ENCODE measurements at regions not wholly inside any gene's neighbourhood (a gene's known extent, or its start where the extent isn't known, plus 50 kb on each side); places are given as distances from the start of the nearest gene placed in this dataset.
A peak's percentile ranks its signal among the peaks of the same experiment; 100 is the strongest.

DNA sequence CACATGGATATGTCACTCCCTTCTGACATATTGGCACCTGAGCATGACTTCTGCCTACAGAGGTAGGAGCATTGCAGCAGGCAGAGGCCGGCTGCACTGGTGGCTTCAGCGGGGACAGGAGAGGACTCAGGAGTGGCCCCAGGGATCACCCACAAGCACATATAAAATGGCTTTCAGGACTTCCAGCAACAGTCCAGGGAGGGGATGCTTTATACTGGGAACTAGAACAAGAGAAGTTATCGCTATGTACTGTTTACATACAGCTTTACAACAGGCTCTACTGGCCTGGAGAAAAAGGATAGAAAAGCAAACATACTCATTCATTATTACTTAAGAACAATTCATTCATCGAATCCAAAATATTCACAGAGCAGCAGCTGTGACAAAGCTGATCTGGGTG is 337.8 kb downstream of the THBS2 start:
- TF ChIP-seq GATA3 (IDR thresholded peaks at IDR 0.05; ENCODE audit: low read depth, low read length): no peak
- TF ChIP-seq GATA2 (IDR thresholded peaks at IDR 0.05; ENCODE audit: low read depth, low read length): no peak

DNA sequence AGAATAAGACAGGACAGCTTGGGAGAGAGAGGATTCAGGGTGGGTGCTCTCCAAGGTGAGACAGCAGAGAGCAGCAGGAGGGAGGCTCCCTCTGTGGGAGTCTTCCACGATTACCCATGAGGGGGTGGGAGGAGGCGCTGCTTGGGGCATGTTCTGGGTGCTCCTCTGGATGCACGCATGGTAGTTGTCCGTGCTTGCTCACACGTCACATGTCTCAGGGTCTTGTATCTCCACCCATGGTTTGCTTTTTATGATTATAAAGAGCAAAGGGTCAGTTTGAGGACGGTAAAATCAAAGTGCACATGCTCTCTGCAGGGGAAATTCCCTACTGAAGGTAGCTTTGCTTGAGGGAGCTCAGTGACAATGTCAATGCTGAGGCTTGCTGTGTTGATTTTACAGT is 338.4 kb downstream of the THBS2 start:
- TF ChIP-seq GATA3 (IDR thresholded peaks at IDR 0.05; ENCODE audit: low read depth, low read length) (no peak), GATA2 (IDR thresholded peaks at IDR 0.05; ENCODE audit: low read depth, low read length) (no peak)

DNA sequence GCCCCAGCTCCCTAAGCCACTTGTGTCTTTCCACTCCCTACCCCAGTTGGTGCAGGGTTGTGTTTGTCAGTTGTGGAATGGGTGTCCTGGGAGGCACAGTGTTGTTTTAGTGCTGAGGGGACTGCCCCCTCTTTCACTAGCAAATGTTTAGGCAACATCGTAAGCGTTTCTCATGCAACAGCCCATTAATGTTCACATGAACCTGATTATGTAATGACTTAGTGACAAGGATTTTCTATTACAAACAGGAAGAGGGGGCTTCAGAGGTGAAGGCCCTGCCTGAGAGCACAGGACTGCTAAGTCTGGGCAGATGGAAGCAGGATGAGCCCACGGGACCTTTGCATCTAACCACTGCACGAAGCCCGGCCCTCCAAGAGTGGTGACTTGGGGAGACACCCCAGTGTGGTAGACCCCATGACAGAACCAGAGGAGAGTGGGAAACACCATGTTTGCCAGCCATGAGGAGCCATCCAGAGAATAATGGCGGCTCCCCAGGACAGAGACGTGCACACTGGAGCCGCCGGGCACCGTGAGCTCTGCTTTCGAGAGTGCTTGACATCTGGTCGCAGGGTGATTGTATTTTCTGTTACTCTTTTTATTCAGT is 339.7 kb downstream of the THBS2 start:
- no peak for TF ChIP-seq GATA2 (IDR thresholded peaks at IDR 0.05; ENCODE audit: low read depth, low read length)
- no peak for TF ChIP-seq GATA3 (IDR thresholded peaks at IDR 0.05; ENCODE audit: low read depth, low read length)

DNA sequence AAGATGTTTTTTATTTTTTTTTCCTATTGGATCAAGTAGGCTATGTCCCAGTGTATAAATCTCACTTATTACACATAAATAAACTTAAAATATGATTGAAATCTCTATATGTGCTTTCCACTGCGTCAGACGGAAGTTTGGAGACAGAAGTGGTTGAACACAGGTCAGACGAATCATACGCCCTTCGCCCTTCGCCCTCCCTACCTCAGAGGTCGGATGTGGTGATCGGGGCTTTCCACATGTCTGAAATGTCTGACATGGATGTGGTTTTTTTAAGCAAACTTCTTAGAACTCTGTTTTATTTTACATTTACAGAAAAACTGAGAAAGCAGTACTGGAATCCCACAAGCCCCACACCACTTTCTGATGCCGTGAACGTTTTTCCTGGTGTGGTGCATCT is 344.4 kb downstream of the THBS2 start:
- no peak for TF ChIP-seq GATA2 (IDR thresholded peaks at IDR 0.05; ENCODE audit: low read depth, low read length)
- TF ChIP-seq GATA3 (IDR thresholded peaks at IDR 0.05; ENCODE audit: low read depth, low read length): no peak

DNA sequence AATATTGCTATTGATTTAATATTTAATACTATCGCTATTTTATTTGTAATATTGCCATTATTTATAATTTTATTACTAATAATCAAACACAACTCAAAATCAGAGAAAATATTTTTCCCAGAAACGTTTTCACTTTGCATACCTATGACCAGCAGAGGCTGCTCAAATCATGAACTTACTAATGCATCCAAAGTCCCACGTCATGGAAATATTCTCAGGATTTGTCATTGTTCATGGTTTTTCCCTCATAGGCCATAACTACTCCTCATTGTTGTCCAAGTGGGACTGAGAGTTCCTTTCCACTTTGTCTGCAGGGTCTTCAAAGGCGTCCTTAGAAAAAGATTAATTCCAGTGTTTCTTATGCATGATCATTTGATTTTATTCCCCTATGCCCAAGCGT is 344.8 kb downstream of the THBS2 start:
- TF ChIP-seq GATA2 (IDR thresholded peaks at IDR 0.05; ENCODE audit: low read depth, low read length) (no peak), GATA3 (IDR thresholded peaks at IDR 0.05; ENCODE audit: low read depth, low read length) (no peak)

DNA sequence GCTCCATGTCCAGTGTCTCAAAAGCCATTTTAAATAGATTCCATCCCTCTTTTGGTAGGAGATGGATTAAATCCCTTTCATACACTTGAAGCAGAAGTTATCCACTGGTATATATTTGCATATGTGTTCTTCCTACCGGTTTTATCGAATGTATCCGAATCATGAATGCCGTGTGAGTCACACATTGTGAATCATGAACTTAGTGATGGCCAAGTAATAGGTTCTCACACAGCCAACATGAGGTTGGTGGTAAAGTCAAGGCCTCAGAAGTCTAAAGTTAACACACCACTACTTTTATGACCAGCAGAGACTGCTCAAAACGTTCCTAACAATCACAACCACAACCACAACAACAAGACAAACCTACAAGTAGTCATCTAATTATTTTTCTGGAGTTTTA is 345.5 kb downstream of the THBS2 start:
- TF ChIP-seq GATA3 (IDR thresholded peaks at IDR 0.05; ENCODE audit: low read depth, low read length) (no peak), GATA2 (IDR thresholded peaks at IDR 0.05; ENCODE audit: low read depth, low read length) (no peak)

DNA sequence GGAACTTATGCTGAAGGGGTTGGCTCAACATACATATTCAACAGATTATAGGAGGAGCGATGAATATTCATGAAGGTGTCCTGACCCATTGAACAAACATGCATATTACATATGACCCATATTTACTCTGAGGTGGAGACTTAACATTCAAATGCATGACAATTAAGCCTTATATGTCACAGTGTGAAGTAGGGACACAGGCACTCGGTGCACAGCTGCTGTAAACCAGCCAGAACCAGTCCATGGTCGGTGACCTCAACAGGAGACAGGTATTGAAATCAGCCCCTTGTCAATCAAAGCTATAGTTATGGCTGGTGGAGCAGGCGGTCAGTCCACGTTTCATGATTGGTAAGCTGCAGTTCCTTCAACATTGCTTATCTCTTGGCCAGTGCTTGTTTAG is 347.3 kb downstream of the THBS2 start:
- TF ChIP-seq GATA3 (IDR thresholded peaks at IDR 0.05; ENCODE audit: low read depth, low read length): no peak

DNA sequence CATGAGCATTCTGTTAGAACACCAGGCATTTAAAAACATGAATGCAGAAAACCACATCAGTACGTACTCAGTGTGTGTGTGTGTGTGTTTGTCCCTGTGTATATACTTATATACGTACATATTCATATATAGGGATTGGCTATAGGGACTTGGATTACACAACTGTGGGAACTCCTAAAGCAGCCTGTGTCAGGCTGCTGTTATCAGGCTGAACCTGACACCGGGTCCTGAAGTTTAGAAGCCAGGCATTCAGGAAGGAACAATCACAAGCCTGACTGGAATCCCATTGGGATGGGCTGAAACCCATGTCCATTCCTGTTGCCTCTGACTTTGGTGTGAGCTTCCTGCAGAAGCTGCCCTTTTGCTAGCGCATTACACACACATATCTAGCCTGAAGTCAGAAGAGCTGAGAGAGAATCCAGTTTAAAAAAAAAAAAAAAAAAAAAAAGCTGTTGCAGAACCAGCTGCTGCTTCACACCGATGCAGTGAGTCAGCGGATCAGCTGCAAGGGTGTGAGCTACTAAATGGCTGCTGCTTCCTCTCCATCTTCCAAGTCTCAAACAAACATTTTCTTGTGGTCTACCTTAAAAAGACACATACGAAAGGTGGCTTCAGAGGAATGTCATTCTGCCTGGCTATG is 348.1 kb downstream of the THBS2 start:
- TF ChIP-seq GATA2 (IDR thresholded peaks at IDR 0.05; ENCODE audit: low read depth, low read length) (no peak), GATA3 (IDR thresholded peaks at IDR 0.05; ENCODE audit: low read depth, low read length) (no peak)

DNA sequence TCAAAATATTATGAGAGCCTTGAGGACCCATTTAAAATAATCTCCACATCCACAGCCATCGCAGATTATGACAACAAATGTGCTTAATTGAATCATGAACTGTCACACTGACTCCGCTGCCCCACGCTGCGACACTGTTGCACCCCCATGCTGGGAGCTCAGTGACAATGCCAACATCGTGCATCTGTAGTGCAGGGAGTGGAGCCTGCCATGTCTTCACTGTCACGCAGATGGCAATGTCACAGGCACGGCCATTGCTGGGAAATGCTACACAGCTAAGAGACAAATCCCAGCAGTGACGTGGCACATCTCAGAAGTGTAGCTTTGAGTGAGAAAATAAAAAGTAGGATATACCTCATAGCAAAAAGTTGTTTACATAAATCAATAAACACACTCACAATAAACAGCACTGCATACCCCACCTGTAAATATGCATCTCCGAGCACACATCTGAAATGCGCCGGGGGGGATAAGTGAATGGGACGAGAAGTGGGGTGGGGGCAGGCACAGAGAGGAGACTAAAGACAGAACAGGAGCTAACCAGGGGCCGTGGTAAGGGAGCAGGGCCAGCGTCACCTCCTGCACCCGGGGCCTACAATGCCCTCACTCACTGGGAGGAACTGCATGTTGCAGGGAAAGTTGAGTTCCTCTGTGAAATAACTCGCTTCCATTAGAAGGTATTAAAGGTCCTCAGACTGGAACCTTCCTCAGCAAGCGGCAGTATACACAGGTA is 349.9 kb downstream of the THBS2 start:
- TF ChIP-seq GATA3 (IDR thresholded peaks at IDR 0.05; ENCODE audit: low read depth, low read length) (no peak), GATA2 (IDR thresholded peaks at IDR 0.05; ENCODE audit: low read depth, low read length) (no peak)

DNA sequence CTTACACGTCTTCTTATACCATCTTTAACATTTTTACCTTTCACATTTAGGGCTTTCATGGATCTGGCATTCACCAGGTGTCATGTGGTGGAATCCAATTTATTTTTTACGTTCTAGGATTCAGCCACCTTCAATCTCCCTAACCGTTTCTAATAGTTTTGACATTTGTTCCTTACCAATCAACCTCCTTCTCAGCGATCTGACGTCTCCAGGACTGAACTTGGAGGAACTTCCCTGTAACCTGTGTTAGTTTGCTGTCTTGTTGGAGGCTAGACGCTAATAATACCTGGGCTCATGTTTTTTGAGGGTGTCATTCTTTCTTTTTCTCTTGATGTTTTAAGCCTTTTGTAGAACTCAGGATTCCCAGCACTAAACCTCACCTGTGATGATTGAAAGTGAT is 351.6 kb downstream of the THBS2 start:
- no peak for TF ChIP-seq GATA2 (IDR thresholded peaks at IDR 0.05; ENCODE audit: low read depth, low read length)
- no peak for TF ChIP-seq GATA3 (IDR thresholded peaks at IDR 0.05; ENCODE audit: low read depth, low read length)

DNA sequence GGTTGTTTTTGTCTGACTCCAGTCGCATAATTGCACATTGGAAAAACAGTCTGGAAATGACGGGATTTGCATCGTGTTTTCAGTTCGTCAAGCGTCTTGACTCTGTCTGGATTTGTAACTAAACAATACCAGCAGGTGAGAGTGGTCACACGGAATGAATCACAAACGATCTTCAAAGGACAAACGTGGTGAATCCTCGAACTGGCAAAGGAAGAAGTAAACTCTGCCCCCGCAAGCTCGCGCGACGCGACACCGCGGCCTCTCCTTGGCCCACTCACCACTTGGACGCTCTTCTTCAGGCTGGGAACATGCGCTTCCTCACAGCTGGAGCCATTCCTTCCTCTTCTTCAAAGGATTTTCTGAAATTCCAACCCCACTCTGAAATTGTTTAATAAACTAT is 352.6 kb downstream of the THBS2 start:
- TF ChIP-seq GATA2 (IDR thresholded peaks at IDR 0.05; ENCODE audit: low read depth, low read length): no peak
- no peak for TF ChIP-seq GATA3 (IDR thresholded peaks at IDR 0.05; ENCODE audit: low read depth, low read length)

DNA sequence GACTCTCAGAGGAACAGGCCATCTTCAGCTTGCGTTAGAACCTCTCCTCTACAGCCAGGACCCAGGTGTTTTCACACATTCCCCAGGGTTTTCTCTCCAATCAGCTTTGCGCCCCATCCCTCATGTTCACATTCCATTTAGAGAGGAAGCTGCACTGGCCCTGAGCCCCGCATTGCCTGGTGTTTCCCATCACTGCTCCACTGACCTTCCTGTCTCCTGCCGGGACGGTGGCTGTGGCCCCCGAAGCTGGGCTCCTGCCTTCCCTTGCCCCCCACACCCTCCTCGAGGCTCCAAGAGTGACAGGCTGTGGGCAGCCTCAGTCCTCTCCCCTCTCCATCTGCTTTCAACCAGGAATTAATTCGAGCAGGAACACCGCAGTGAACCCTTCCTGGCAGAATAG is 357.3 kb downstream of the THBS2 start:
- TF ChIP-seq GATA2 (IDR thresholded peaks at IDR 0.05; ENCODE audit: low read depth, low read length): no peak

DNA sequence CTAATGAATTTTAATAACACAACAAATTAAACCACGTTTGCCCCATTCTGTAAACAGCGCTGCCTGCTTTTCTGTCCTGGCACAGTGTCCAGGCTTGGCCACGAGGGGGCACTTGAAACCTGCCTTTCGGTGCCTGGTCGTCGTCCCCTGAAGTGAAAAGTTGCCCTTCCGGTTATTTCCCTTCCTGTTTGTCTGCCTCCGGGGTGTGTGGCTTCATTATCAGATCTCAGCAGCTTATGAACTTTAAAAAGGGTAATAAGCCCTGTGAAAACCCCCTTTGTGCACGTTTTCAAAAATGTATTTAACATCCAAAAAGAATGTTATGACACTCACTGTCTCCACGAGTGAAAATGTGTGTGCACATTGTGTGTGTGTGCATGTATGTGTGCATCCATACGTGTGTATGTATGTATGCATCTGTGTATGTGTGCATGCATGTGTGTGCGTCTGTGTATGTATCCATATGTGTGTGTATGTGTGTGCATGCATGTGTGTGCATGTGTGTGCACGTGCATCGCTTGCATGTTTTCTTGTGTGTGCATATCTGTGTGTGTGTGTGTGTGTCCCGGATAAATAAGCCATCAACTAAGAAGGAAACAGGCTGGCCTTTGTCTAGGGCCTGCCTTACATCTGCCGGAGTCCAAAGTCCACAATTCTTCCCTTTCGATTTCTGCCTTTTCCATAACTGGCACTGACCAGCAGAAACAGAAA is 358.4 kb downstream of the THBS2 start:
- peak; percentile 38; the same call in 1 of the 2 replicates for TF ChIP-seq GATA2 (IDR thresholded peaks at IDR 0.05; ENCODE audit: low read depth, low read length)
- no peak for TF ChIP-seq GATA3 (IDR thresholded peaks at IDR 0.05; ENCODE audit: low read depth, low read length)

DNA sequence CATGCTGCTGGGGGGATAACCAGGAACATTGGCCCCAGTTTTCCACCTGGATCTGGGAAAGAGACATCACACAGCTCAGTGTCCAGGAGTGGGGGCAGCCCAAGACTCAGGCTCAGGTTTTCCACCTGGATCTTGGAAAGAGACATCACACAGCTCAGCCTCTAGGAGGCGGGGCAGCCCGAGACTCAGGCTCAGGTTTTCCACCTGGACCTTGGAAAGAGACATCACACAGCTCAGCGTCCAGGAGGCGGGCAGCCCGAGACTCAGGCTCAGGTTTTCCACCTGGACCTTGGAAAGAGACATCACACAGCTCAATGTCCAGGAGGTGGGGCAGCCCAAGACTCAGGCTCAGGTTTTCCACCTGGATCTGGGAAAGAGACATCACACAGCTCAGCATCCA is 361.6 kb downstream of the THBS2 start:
- TF ChIP-seq GATA2 (IDR thresholded peaks at IDR 0.05; ENCODE audit: low read depth, low read length): no peak
- no peak for TF ChIP-seq GATA3 (IDR thresholded peaks at IDR 0.05; ENCODE audit: low read depth, low read length)

DNA sequence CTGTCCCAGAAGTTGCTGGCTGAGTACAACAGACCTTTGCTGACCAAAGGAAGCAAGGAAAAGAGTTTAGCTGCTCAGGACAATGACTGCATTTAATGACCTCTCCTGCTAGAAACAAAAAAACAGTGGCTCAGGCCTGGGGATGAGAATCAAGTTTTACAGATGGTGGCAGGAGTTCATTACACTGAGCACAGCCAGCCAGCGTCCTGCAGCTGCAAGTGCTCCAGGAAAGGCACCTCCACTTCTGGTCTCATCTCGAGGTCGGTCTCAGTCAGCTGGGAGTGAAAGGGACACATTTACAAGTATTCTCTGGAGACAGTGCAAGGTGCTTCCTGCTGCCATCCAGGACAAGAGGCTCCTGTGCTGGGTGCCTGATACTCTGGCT is 362.7 kb downstream of the THBS2 start:
- TF ChIP-seq GATA3 (IDR thresholded peaks at IDR 0.05; ENCODE audit: low read depth, low read length): no peak
- TF ChIP-seq GATA2 (IDR thresholded peaks at IDR 0.05; ENCODE audit: low read depth, low read length): no peak

Measured in SH-SY5Y (cell line).